ENCODE measurements at regions not wholly inside any gene's neighbourhood (a gene's known extent, or its start where the extent isn't known, plus 50 kb on each side); places are given as distances from the start of the nearest gene placed in this dataset.

- no peak for TF ChIP-seq CTCF (IDR thresholded peaks at IDR 0.05)
- no peak for TF ChIP-seq POLR2A (IDR thresholded peaks at IDR 0.05)
These were observed 189.2 kb upstream of the NR3C1 start for GRCh38 chr5:143592648-143593047.

Data from body of pancreas (tissue), 4 donors.